SU-DHL-6 (cell line): ENCODE measurements at regions not wholly inside any gene's neighbourhood (a gene's known extent, or its start where the extent isn't known, plus 50 kb on each side); places are given as distances from the start of the nearest gene placed in this dataset.

Experiments used
- H2AFZ ChIP-seq: fragments of 200-600 bp; sonication (generic); 2 replicates; pipeline ENCODE4 v1.6.1; 2014; ENCODE audit warnings: low read depth, mild to moderate bottlenecking, moderate library complexity, mixed read lengths, antibody characterized with exemption, low read length; ENCODE audit not compliant: severe bottlenecking
- H3F3A ChIP-seq: fragments of 200-600 bp; shearing (Covaris generic); 2 replicates; pipeline ENCODE4 v1.6.0; 2016; ENCODE audit warnings: antibody characterized with exemption, mild to moderate bottlenecking; ENCODE audit not compliant: insufficient read depth
- H3K27ac ChIP-seq: fragments of 200-600 bp; sonication (generic); 2 replicates; pipeline ENCODE4 v1.5.1; 2016; ENCODE audit warnings: low read depth, mild to moderate bottlenecking, low read length, moderate library complexity, mixed read lengths
- H3K27me3 ChIP-seq: fragments of 200-600 bp; sonication (generic), shearing (Covaris generic); 2 replicates; pipeline ENCODE4 v1.6.0; 2014; ENCODE audit warnings: mild to moderate bottlenecking, low read length
- H3K36me3 ChIP-seq: fragments of 200-600 bp; sonication (generic); 2 replicates; pipeline ENCODE4 v1.6.1; 2014; ENCODE audit warnings: mild to moderate bottlenecking, low read length, mixed read lengths
- H3K4me2 ChIP-seq: fragments of 300-600, 200-600 bp; shearing (Covaris generic), sonication (generic); 2 replicates; pipeline ENCODE4 v1.6.0; 2014; ENCODE audit warnings: low read length, low read depth, mild to moderate bottlenecking; ENCODE audit not compliant: poor library complexity, severe bottlenecking
- H3K4me3 ChIP-seq: fragments of 200-600 bp; sonication (generic); 2 replicates; pipeline ENCODE4 v1.5.1; 2014; ENCODE audit warnings: antibody characterized with exemption, low read length, mild to moderate bottlenecking, mixed read lengths; ENCODE audit not compliant: insufficient read depth, poor library complexity, severe bottlenecking
- H3K79me2 ChIP-seq: fragments of 200-600 bp; sonication (generic); 2 replicates; pipeline ENCODE4 v1.6.1; 2014; ENCODE audit warnings: mild to moderate bottlenecking, low read length, moderate library complexity; ENCODE audit not compliant: insufficient read depth
- H3K9ac ChIP-seq: fragments of 200-600 bp; sonication (generic); 2 replicates; pipeline ENCODE4 v1.7.0; 2014; ENCODE audit warnings: mild to moderate bottlenecking, low read length
- H3K9me2 ChIP-seq: fragments of 200-600 bp; sonication (generic); replicated peaks from 2 replicates; pipeline ENCODE4 v1.6.1; 2014; ENCODE audit warnings: low read length; ENCODE audit not compliant: insufficient read depth
- H3K9me3 ChIP-seq: fragments of 200-600 bp; sonication (generic); 2 replicates; pipeline ENCODE4 v1.6.1; 2014; ENCODE audit warnings: low read length, mixed read lengths; ENCODE audit not compliant: insufficient read depth
- H4K20me1 ChIP-seq: fragments of 200-600 bp; sonication (generic); 2 replicates; pipeline ENCODE4 v1.6.1; 2014; ENCODE audit warnings: low read depth, mild to moderate bottlenecking, antibody characterized with exemption, low read length, moderate library complexity, mixed read lengths
- CTCF ChIP-seq: fragments of 200-600 bp; sonication (generic); IDR thresholded peaks from one replicate; pipeline ENCODE4 v1.5.1; 2017; ENCODE audit warnings: antibody characterized with exemption, mild to moderate bottlenecking, low read length, moderate library complexity; ENCODE audit not compliant: insufficient read depth, poor library complexity, severe bottlenecking
- EZH2phosphoT487 ChIP-seq: fragments of 200-600 bp; sonication (generic), shearing (Covaris generic); conservative IDR thresholded peaks from 2 replicates; pipeline ENCODE4 v1.6.1; 2018; ENCODE audit warnings: mild to moderate bottlenecking, antibody characterized with exemption, low read length, moderate library complexity, mixed read lengths

- Histone ChIP-seq H3K9me3 (no peaks in the 10 kb centered on the region), H3K9ac (no peak overlapping the region), H2AFZ (no peak overlapping the region), H3K4me2 (no peak overlapping the region), H3K4me3 (no peak overlapping the region), H3K27me3 (no peaks in the 10 kb centered on the region), H4K20me1 (no peaks in the 10 kb centered on the region), H3K27ac (no peak overlapping the region), H3K36me3 (no peaks in the 10 kb centered on the region), H3K79me2 (no peaks in the 10 kb centered on the region), H3K9me2 (no peaks in the 10 kb centered on the region), H3F3A (no peaks in the 10 kb centered on the region)
- TF ChIP-seq CTCF = no peak
- TF ChIP-seq EZH2phosphoT487 = no peak
Observed at GRCh38 chr6:50358113-50358512, 308.4 kb upstream of the DEFB112 start.

GRCh38 chr6:50361641-50362331 lies 312.1 kb upstream of the DEFB112 start:
- no peaks in the 10 kb centered on the region for H3K9me2 ChIP-seq
- no peak overlapping the region for H3K4me3 ChIP-seq
- H3K27ac ChIP-seq = no peak overlapping the region
- no peaks in the 10 kb centered on the region for H4K20me1 ChIP-seq
- H2AFZ ChIP-seq = no peak overlapping the region
- no peak overlapping the region for H3K4me2 ChIP-seq
- H3K79me2 ChIP-seq = no peaks in the 10 kb centered on the region
- TF ChIP-seq EZH2phosphoT487 = no peak
- no peaks in the 10 kb centered on the region for H3K36me3 ChIP-seq
- H3K27me3 ChIP-seq = no peaks in the 10 kb centered on the region
- no peaks in the 10 kb centered on the region for H3F3A ChIP-seq
- no peaks in the 10 kb centered on the region for H3K9me3 ChIP-seq
- no peak overlapping the region for H3K9ac ChIP-seq

- Histone ChIP-seq H3K9me2 (no peaks in the 10 kb centered on the region), H3K36me3 (no peaks in the 10 kb centered on the region), H4K20me1 (no peaks in the 10 kb centered on the region), H3K79me2 (no peaks in the 10 kb centered on the region), H3K9me3 (no peaks in the 10 kb centered on the region), H3K9ac (no peak overlapping the region), H3F3A (no peaks in the 10 kb centered on the region), H3K4me2 (no peak overlapping the region), H2AFZ (no peak overlapping the region), H3K27ac (no peak overlapping the region), H3K27me3 (no peaks in the 10 kb centered on the region), H3K4me3 (no peak overlapping the region)
- TF ChIP-seq CTCF (no peak), EZH2phosphoT487 (no peak)
Observed at GRCh38 chr6:50362706-50363105, 313.0 kb upstream of the DEFB112 start.

GRCh38 chr6:50369996-50370395 lies 320.3 kb upstream of the DEFB112 start:
- H3F3A ChIP-seq = no peaks in the 10 kb centered on the region
- H3K79me2 ChIP-seq = no peaks in the 10 kb centered on the region
- H2AFZ ChIP-seq = no peak overlapping the region
- H3K9me3 ChIP-seq = no peaks in the 10 kb centered on the region
- no peaks in the 10 kb centered on the region for H3K9me2 ChIP-seq
- H3K4me2 ChIP-seq = no peak overlapping the region
- no peaks in the 10 kb centered on the region; the same call in 1 of the 2 replicates for H4K20me1 ChIP-seq
- H3K4me3 ChIP-seq = no peak overlapping the region
- no peak overlapping the region for H3K9ac ChIP-seq
- TF ChIP-seq CTCF (no peak), EZH2phosphoT487 (no peak)
- H3K27ac ChIP-seq = no peak overlapping the region
- H3K36me3 ChIP-seq = no peaks in the 10 kb centered on the region
- no peaks in the 10 kb centered on the region for H3K27me3 ChIP-seq
